ENCODE measurements at regions not wholly inside any gene's neighbourhood (a gene's known extent, or its start where the extent isn't known, plus 50 kb on each side); places are given as distances from the start of the nearest gene placed in this dataset.

- Histone ChIP-seq H3K27me3 (no peaks in the 10 kb centered on the region), H3K36me3 (no peaks in the 10 kb centered on the region), H3K27ac (no peak overlapping the region), H3K4me3 (no peak overlapping the region), H3K9me3 (no peaks in the 10 kb centered on the region), H3K4me1 (no peaks in the 10 kb centered on the region)
- DNase-seq (ENCODE audit: extremely low spot score in 2 of 2) = no peak
- TF ChIP-seq POLR2A (IDR thresholded peaks at IDR 0.05) = no peak
- TF ChIP-seq CTCF (IDR thresholded peaks at IDR 0.05) = no peak
- no peak for TF ChIP-seq POLR2AphosphoS5 (IDR thresholded peaks at IDR 0.05; ENCODE audit: insufficient read depth in 1 of 2, low read depth in 1 of 2)
- intact Hi-C loops (cut with DNase I) = no loop called here
These were observed 381.6 kb upstream of the CPEB2 start for GRCh38 chr4:14620567-14621141.

GRCh38 chr4:14621731-14622463, 380.4 kb upstream of the CPEB2 start:
- H3K27ac ChIP-seq = no peak overlapping the region

GRCh38 chr4:14627038-14627437, 375.2 kb upstream of the CPEB2 start:
- TF ChIP-seq CTCF (IDR thresholded peaks at IDR 0.05) = no peak
- no peak for TF ChIP-seq POLR2A (IDR thresholded peaks at IDR 0.05)
- TF ChIP-seq POLR2AphosphoS5 (IDR thresholded peaks at IDR 0.05; ENCODE audit: insufficient read depth in 1 of 2, low read depth in 1 of 2) = no peak
- Histone ChIP-seq H3K4me1 (no peaks in the 10 kb centered on the region), H3K27ac (no peak overlapping the region), H3K4me3 (no peak overlapping the region), H3K36me3 (no peaks in the 10 kb centered on the region), H3K27me3 (no peaks in the 10 kb centered on the region), H3K9me3 (no peaks in the 10 kb centered on the region)
- DNase-seq (ENCODE audit: extremely low spot score in 2 of 2) = no peak
- intact Hi-C loops (cut with DNase I) = no loop called here

More at GRCh38 chr4:14621731-14622463, 380.4 kb upstream of the CPEB2 start:
- intact Hi-C loops (cut with DNase I) = no loop called here
- Histone ChIP-seq H3K4me3 (no peak overlapping the region), H3K36me3 (no peaks in the 10 kb centered on the region), H3K4me1 (no peaks in the 10 kb centered on the region), H3K27me3 (no peaks in the 10 kb centered on the region), H3K9me3 (no peaks in the 10 kb centered on the region)
- no peak for DNase-seq (ENCODE audit: extremely low spot score in 2 of 2)
- no peak for TF ChIP-seq CTCF (IDR thresholded peaks at IDR 0.05)
- TF ChIP-seq POLR2AphosphoS5 (IDR thresholded peaks at IDR 0.05; ENCODE audit: insufficient read depth in 1 of 2, low read depth in 1 of 2) = no peak
- no peak for TF ChIP-seq POLR2A (IDR thresholded peaks at IDR 0.05)

- Histone ChIP-seq H3K27me3 (no peaks in the 10 kb centered on the region), H3K36me3 (no peaks in the 10 kb centered on the region), H3K27ac (no peak overlapping the region), H3K4me1 (no peaks in the 10 kb centered on the region), H3K9me3 (no peaks in the 10 kb centered on the region), H3K4me3 (no peak overlapping the region)
- intact Hi-C loops (cut with DNase I) = no loop called here
- no peak for DNase-seq (ENCODE audit: extremely low spot score in 2 of 2)
- TF ChIP-seq POLR2AphosphoS5 (IDR thresholded peaks at IDR 0.05; ENCODE audit: insufficient read depth in 1 of 2, low read depth in 1 of 2) (no peak), POLR2A (IDR thresholded peaks at IDR 0.05) (no peak), CTCF (IDR thresholded peaks at IDR 0.05) (no peak)
These were observed 370.4 kb upstream of the CPEB2 start for GRCh38 chr4:14631806-14632440.

GRCh38 chr4:14636563-14636962, 365.7 kb upstream of the CPEB2 start:
- intact Hi-C loops (cut with DNase I) = no loop called here
- Histone ChIP-seq H3K4me3 (no peak overlapping the region), H3K36me3 (no peaks in the 10 kb centered on the region), H3K27ac (no peak overlapping the region), H3K4me1 (no peaks in the 10 kb centered on the region), H3K27me3 (no peaks in the 10 kb centered on the region), H3K9me3 (no peaks in the 10 kb centered on the region)
- TF ChIP-seq POLR2A (IDR thresholded peaks at IDR 0.05) (no peak), CTCF (IDR thresholded peaks at IDR 0.05) (no peak), POLR2AphosphoS5 (IDR thresholded peaks at IDR 0.05; ENCODE audit: insufficient read depth in 1 of 2, low read depth in 1 of 2) (no peak)
- no peak for DNase-seq (ENCODE audit: extremely low spot score in 2 of 2)

All from vagina (tissue), 2 donors.